ENCODE measurements at regions not wholly inside any gene's neighbourhood (a gene's known extent, or its start where the extent isn't known, plus 50 kb on each side); places are given as distances from the start of the nearest gene placed in this dataset.

DNA sequence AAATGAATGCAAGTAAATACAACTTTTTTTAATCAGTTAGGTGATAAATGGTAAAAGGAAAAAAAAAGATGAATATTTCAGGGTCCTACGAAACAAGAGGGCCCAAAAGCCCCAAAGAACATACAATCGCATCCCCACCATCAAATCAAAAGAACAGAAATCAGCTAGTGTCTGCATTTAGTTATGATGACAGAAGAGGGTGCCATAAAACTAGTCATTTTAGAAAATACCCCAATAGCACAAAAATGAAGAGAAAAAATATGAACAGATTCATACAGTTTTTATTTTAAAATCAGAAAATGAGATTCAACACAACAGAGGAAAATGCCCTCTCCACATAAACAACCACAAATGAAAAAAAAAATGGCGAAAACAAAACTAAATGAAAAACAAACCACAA, 905.5 kb downstream of the REEP3 start:
- TF ChIP-seq POLR2A (IDR thresholded peaks at IDR 0.05) = no peak
- TF ChIP-seq, protein P1, sequence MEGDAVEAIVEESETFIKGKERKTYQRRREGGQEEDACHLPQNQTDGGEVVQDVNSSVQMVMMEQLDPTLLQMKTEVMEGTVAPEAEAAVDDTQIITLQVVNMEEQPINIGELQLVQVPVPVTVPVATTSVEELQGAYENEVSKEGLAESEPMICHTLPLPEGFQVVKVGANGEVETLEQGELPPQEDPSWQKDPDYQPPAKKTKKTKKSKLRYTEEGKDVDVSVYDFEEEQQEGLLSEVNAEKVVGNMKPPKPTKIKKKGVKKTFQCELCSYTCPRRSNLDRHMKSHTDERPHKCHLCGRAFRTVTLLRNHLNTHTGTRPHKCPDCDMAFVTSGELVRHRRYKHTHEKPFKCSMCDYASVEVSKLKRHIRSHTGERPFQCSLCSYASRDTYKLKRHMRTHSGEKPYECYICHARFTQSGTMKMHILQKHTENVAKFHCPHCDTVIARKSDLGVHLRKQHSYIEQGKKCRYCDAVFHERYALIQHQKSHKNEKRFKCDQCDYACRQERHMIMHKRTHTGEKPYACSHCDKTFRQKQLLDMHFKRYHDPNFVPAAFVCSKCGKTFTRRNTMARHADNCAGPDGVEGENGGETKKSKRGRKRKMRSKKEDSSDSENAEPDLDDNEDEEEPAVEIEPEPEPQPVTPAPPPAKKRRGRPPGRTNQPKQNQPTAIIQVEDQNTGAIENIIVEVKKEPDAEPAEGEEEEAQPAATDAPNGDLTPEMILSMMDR (IDR thresholded peaks at IDR 0.05) = no peak

Measured in Peyer's patch (tissue), 4 donors.